ENCODE measurements at regions not wholly inside any gene's neighbourhood (a gene's known extent, or its start where the extent isn't known, plus 50 kb on each side); places are given as distances from the start of the nearest gene placed in this dataset.

- TF ChIP-seq CTCF (conservative IDR thresholded peaks at IDR 0.05 in 1 of 2, IDR thresholded peaks at IDR 0.05 in 1 of 2; ENCODE audit: extremely low read depth in 1 of 2, insufficient read depth in 1 of 2, low read depth in 1 of 2, low read length in 2 of 2), result no peak
- TF ChIP-seq EZH2 (IDR thresholded peaks at IDR 0.05; ENCODE audit: borderline replicate concordance, low read length), result no peak
Measured at GRCh38 chr2:217609952-217610351, 392.8 kb downstream of the TNS1 start.
